MG63 (cell line): ENCODE measurements at regions not wholly inside any gene's neighbourhood (a gene's known extent, or its start where the extent isn't known, plus 50 kb on each side); places are given as distances from the start of the nearest gene placed in this dataset.
A peak's percentile ranks its signal among the peaks of the same experiment; 100 is the strongest.

ENCODE experiments used
- DNase-seq: peaks from one replicate; pipeline ENCODE4 v3.0.0-alpha.2; 2020
- H3K27me3 ChIP-seq: fragments of 250-450 bp; sonication (Bioruptor Pico); 2 replicates; pipeline ENCODE4 v1.5.1; 2020; ENCODE audit warnings: mild to moderate bottlenecking, moderate library complexity
- H3K36me3 ChIP-seq: fragments of 250-450 bp; sonication (Bioruptor Pico); 2 replicates; pipeline ENCODE4 v1.5.1; 2020; ENCODE audit warnings: mild to moderate bottlenecking, moderate library complexity
- H3K4me3 ChIP-seq: fragments of 250-450 bp; sonication (Bioruptor Pico); 2 replicates; pipeline ENCODE4 v1.5.1; 2020; ENCODE audit warnings: mild to moderate bottlenecking, moderate library complexity
- H3K9me3 ChIP-seq: fragments of 250-450 bp; sonication (Bioruptor Pico); 2 replicates; pipeline ENCODE4 v1.5.1; 2020; ENCODE audit warnings: mild to moderate bottlenecking, moderate library complexity

DNA sequence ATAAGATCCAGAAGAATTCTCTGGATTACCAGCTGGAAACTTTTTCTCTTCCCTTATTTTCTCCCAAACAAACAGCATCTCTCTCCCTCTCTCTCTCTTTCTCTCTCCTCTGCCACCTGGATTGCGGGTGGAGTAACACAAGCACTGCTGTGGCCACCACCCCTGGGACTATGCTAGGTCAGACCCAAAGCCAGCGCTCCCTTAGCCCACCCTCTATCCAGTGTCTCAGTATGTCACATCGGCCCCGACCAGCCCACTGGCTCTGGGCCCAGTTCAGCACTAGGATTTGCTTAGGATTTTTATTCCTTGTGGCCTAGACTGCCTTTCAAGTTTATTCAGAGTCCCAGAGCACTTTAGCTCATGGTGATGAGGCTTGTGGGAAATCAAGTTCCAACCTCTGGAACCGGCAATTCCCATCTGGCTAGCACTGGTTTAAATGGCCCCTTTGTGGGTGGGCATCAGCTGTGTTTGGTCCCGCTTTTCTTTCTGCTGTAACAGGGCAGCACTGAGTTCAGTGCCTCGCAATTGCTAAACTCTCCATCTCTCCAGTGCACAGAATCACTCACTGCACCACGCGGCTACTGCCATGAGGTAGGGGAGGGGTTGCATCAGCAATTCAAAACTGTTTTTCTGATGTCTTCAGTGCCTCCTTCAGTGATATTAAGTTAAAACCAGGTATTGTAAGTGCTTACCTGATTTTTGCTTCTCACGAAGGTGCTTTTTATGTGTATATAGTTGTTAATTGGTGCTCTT lies 1623.1 kb downstream of the SLITRK5 start:
- H3K9me3 ChIP-seq = peaks cover under 1% of the 10 kb centered on the region; the same call in 1 of the 2 replicates

DNA sequence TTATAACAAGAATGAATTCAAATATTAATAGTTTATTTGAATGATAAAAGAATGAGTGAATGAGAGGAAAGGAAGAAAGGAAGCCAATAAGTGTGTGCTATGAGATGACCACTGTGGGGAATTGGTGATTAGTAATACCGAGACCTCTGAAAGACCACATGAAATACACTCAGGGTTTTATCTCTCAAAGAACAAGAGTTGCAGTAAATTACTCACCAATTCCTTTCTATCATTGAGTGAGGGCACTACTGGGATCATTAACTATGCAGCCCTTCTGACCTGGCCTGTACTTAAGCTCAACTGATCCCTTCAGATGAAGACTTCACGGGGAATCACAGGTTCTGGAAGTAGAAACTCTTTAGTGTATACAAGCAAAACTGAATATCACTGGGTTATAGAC lies 1636.1 kb downstream of the SLITRK5 start:
- Histone ChIP-seq H3K27me3 (no peaks in the 10 kb centered on the region), H3K4me3 (no peak overlapping the region), H3K36me3 (no peaks in the 10 kb centered on the region), H3K9me3 (no peaks in the 10 kb centered on the region)
- no peak for DNase-seq

More for the DNA sequence above, 1623.1 kb downstream of the SLITRK5 start:
- Histone ChIP-seq H3K27me3 (no peaks in the 10 kb centered on the region), H3K4me3 (no peak overlapping the region), H3K36me3 (no peaks in the 10 kb centered on the region)
- DNase-seq = no peak

DNA sequence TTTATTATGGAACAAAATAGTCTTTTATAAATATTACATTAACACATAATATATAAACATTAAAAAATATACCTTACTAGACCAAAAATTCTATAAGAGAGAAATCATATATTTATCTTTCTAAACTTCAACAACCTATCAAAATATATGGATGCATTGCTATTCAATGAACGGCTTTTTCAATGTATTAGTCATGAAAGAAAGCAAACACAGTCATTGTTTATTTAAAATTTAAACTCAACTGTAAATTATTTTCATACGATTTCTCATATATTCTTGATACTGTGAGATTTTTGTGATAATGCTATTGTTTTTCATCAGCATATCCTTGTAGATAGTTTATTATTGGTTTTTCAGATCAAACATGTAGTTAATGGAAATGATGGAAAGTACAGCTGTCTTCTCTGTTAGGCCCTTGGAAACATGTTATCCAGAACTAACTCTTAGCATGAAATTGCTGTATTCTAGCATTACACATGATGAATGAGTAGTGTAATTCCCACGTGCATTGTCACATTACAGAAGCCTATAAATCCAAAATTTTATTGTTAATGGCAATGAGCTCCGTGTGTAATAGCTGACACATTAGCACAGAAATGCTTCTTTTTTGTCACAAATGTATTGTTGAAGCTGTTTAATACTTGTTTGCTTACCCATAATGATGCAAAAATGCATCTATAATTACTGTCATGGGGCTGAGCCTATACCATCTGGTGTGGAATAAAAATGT lies 1639.9 kb downstream of the SLITRK5 start:
- DNase-seq = no peak
- no peaks in the 10 kb centered on the region for H3K9me3 ChIP-seq

DNA sequence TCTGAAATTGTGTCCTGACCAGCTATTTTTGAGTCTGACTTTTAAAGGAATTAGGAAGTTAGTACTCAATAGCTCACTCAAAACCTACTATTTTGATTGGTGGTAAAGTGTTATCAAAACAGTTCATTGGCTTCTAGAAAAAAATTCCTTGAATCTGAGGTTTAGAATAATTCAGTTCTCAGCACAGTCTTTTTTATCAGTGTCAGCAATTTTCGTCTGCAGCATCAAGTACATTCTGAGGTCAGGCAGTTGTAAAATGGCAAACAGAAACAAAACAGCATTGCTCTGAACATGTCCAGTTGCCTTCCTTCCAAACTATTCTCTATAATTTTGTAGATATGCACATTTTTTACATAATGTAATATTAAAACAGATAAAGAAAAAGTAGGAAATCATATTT lies 1644.1 kb downstream of the SLITRK5 start:
- Histone ChIP-seq H3K27me3 (no peaks in the 10 kb centered on the region), H3K36me3 (no peaks in the 10 kb centered on the region), H3K4me3 (no peak overlapping the region), H3K9me3 (no peaks in the 10 kb centered on the region)
- DNase-seq = no peak

More for the DNA sequence above, 1639.9 kb downstream of the SLITRK5 start:
- no peak overlapping the region for H3K4me3 ChIP-seq
- H3K36me3 ChIP-seq = no peaks in the 10 kb centered on the region
- H3K27me3 ChIP-seq = no peaks in the 10 kb centered on the region

DNA sequence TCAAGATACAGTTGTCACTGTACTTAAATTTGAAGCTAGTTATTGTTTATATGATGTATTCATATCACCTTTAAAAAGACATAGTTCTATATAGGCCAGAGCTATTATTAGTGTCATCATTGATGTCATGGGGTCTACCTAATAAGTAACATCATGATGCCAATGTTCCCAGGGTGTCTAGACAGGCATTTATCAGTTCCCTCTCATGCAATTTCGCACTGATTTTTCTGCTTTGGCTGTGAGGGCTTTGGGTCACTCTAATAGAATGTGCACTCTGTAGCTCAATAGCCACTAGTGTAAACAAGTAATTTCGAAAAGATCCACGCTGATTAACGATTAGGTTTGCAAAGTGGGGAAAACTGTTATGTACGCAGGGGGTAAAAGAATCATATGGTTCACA lies 1651.3 kb downstream of the SLITRK5 start:
- H3K27me3 ChIP-seq = no peaks in the 10 kb centered on the region
- no peak overlapping the region for H3K4me3 ChIP-seq
- DNase-seq = no peak
- H3K36me3 ChIP-seq = no peaks in the 10 kb centered on the region
- H3K9me3 ChIP-seq = no peaks in the 10 kb centered on the region

DNA sequence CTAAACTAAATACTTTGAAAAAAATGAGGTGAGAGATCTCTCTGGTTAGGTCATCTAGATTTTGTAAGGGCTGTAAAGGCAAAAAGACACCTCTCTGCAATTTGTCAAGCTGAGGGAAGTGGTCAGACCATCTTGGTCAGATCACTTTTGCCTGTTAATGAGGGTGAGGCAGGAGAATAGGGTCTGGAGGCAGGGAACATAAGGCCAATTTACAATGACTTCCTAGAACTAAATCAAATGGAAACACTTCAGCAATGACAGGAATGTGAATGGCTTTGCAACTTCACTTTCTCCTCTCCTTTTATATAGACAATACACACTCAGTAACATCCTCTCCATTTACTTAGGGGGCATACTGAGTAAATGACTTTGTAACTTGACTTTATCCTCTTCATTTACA lies 1653.4 kb downstream of the SLITRK5 start:
- H3K27me3 ChIP-seq = no peaks in the 10 kb centered on the region
- H3K36me3 ChIP-seq = no peaks in the 10 kb centered on the region
- DNase-seq = no peak
- no peak overlapping the region for H3K4me3 ChIP-seq
- no peaks in the 10 kb centered on the region for H3K9me3 ChIP-seq

DNA sequence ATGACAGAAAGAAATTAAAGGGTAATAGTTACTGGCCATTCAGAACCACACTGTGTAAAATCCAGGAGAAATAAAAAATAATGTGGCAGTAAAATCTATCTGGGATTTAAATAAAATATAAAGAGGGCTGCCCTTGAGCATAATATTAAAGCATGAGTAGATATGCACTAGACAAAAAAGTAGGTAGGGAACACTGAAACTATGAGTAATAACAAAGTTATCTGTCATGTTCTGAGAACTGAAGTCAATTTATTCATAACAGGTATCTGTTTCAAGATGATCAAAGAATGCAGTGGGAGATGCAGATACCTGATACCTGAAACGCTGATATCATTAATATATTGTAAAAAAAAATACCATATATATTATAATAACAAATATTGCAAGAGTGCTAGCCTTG lies 1672.0 kb downstream of the SLITRK5 start:
- no peaks in the 10 kb centered on the region for H3K36me3 ChIP-seq
- no peak overlapping the region for H3K4me3 ChIP-seq
- DNase-seq = no peak
- H3K9me3 ChIP-seq = no peaks in the 10 kb centered on the region
- no peaks in the 10 kb centered on the region for H3K27me3 ChIP-seq

DNA sequence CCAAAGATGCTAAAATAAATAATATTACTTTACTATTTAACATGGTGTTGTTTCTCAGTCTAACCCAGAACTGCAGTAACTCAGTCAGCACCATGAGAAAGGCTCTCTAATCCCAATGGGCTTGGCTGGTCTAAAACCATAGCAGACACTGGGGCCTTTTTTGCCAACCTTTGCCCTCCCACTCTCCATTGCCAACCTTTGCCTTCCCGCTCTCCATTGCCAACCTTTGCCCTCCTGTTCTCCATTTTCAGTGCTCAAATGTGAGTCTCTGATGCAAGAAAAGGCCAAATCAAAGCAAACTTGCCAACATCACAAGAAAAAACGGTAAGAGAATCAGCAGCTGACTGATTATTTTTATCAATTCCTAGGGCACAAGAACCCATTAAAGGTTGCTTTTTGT lies 1681.2 kb downstream of the SLITRK5 start:
- Histone ChIP-seq H3K4me3 (no peak overlapping the region), H3K9me3 (no peaks in the 10 kb centered on the region), H3K36me3 (no peaks in the 10 kb centered on the region), H3K27me3 (no peaks in the 10 kb centered on the region)
- DNase-seq = no peak

DNA sequence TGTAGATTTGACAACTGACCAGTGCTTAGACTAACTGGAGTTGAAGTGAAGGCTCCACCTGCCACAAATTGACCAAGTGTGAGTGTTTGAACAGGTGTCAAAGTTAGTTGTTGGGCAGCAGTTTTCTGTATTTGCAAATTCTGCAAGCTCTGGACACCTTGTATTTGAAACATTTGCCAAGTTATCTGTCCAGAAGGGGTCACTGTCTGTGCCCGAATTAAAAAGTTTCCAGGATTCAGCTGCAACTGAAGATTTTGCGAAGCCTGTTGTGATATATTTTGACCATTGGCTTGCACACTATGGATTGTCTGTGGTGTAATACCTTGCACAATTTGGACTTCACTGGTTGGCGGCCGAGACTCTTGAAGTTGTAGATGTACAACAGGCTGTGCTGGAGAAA lies 1690.7 kb downstream of the SLITRK5 start:
- no peak for DNase-seq
- Histone ChIP-seq H3K27me3 (no peaks in the 10 kb centered on the region), H3K9me3 (no peaks in the 10 kb centered on the region), H3K4me3 (no peak overlapping the region), H3K36me3 (no peaks in the 10 kb centered on the region)

DNA sequence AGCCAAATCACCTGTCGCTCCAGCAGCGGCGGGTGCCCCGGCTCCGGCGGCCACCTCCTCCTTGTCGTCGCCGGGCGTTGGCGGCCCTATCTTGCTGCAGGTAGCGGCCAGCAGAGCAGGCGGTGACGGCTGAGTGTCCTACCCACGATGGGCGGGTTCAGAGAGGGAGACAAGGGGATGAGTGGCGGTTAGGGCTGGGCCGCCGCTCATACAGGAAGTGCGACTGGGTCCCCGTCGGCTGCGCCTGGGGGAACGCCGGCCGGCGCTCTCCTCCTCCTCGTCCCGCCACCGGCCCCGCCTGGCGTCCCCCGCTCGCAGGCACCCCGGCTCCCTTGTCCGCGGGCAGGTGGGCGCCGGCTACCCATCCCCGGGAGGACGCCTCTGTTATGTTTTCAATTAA lies 1692.0 kb downstream of the SLITRK5 start:
- H3K36me3 ChIP-seq = no peaks in the 10 kb centered on the region
- DNase-seq = no peak
- no peak overlapping the region for H3K4me3 ChIP-seq
- no peaks in the 10 kb centered on the region for H3K27me3 ChIP-seq
- peaks cover 3% of the 10 kb centered on the region; the same call in 1 of the 2 replicates for H3K9me3 ChIP-seq

DNA sequence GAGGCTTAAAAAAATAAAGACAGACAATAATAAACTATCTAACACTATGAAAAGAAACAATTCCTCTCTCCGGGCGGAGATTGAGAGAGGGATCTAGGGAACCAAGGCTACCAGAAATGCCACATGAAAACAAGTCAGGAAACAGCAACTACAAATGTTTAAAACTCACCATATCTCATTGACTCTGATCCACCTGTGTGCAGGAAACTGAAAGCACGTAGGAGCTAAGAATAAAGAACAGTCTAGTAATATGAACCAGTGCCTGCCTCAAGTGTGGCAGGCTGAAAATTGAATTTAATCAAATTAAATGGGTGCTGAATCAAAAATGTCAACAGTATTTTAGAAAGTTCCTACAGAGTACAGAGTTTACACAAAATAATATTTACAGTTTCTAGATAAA lies 1701.0 kb downstream of the SLITRK5 start:
- no peaks in the 10 kb centered on the region for H3K27me3 ChIP-seq
- no peak overlapping the region for H3K4me3 ChIP-seq
- H3K9me3 ChIP-seq = peaks cover 3% of the 10 kb centered on the region; the same call in 1 of the 2 replicates
- no peaks in the 10 kb centered on the region for H3K36me3 ChIP-seq
- no peak for DNase-seq

DNA sequence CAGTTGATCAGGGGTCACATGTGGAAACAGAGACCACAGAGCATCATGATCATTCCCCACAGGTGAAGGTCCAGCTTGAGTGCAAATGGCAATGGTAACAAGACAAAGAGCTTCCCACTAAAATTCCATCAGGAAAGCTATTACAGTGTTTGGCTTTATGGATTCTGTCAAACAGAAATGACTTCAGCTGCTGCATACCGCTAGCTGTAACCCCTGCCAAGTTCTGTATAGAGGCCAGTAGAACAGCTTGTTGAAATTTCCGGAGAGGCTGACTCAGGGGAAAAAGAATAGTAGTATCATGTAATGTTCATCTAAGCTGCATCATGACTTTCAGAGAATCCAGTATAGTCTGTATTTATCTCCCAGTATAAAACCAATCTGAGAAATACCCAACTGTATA lies 1704.7 kb downstream of the SLITRK5 start:
- H3K9me3 ChIP-seq = peaks cover 2% of the 10 kb centered on the region; the same call in 1 of the 2 replicates
- H3K27me3 ChIP-seq = no peaks in the 10 kb centered on the region
- DNase-seq = peak; percentile 74

DNA sequence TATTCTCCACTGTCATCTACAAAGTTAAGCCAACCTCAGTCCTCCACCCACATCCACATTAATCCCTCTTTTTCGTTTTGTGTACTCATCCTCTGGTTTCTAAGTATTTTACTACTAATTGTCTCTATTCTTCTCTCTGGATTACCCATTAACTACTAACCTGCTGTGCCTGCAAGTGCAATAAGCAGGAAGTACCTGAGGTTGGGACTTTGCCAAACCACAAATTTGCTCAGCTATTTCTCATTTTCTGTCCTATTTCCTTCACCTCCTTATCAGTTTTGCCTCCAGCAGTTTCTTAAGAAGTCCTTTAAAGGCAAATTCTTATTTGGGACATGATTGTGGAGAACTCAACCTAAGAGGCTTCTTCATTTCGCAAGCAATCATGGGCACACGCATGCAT lies 1708.9 kb downstream of the SLITRK5 start:
- Histone ChIP-seq H3K4me3 (no peak overlapping the region), H3K9me3 (peaks cover 2% of the 10 kb centered on the region; the same call in 1 of the 2 replicates), H3K27me3 (no peaks in the 10 kb centered on the region), H3K36me3 (no peaks in the 10 kb centered on the region)
- no peak for DNase-seq

More for the DNA sequence above, 1704.7 kb downstream of the SLITRK5 start:
- Histone ChIP-seq H3K4me3 (no peak overlapping the region), H3K36me3 (no peaks in the 10 kb centered on the region)

DNA sequence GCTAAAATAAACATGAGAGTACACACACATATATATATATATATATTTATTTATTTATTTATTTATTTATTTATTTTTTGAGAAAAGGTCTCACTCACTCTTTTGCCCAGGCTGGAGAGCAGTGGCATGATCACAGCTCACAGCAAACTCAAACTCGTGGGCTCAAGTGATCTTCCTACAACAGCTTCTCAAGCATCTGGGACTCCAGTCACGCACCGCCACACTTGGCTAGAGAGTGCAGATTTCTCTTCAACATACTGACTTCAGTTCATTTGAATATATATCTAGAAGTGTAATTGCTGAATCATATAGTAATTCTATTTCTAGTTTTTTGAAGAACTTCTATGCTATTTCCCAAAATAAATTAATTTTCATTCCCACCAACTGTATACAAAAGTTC lies 1711.8 kb downstream of the SLITRK5 start:
- H3K9me3 ChIP-seq = peaks cover 2% of the 10 kb centered on the region; the same call in 1 of the 2 replicates
- no peaks in the 10 kb centered on the region for H3K27me3 ChIP-seq

DNA sequence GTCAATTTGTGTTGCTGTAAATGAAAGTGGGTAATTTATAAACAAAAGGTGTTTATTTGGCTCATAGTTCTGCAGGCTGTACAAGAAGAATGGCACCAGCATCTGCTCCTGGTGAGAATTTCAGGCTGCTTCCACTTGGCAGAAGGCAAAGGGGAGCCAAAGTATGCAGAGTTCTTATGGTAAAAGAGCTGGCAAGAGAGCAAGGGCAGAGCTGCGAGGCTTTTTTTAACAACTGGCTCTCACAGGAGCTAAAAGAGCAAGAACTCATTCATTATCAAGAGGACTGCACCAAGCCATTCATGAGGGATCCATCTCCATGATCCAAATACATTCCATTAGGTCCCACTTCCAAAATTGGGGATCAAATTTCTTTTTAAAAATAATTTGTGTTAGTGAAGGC lies 1712.7 kb downstream of the SLITRK5 start:
- no peak for DNase-seq
- H3K9me3 ChIP-seq = no peaks in the 10 kb centered on the region; the same call in 1 of the 2 replicates
- no peaks in the 10 kb centered on the region for H3K27me3 ChIP-seq
- H3K36me3 ChIP-seq = no peaks in the 10 kb centered on the region
- H3K4me3 ChIP-seq = no peak overlapping the region

More for the DNA sequence above, 1711.8 kb downstream of the SLITRK5 start:
- no peak overlapping the region for H3K4me3 ChIP-seq
- no peak for DNase-seq
- H3K36me3 ChIP-seq = no peaks in the 10 kb centered on the region

DNA sequence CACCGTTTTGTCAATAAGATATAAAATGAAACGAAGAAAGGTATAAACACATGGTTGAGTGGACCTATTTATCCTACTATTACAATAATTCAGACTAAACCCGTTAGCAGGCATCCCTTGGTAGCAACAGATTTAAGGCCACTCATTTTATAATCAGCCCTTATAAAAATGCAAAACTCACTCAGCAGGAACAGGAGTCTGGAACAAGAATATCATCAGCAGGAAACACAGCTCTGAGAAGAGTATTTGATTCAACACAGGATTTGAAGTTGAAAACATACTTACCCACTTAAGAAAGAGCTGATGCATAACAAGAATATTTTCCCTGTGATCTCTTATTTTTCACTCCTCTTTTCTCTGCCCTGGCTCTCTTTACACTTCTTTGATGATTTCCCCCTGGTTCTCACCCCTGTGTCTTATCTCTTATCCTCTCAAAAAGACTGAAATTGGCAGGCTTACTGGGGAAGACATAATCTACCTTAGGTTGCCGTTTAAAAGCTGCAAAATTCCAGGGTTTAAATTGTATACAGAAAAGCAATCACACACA lies 1722.7 kb downstream of the SLITRK5 start:
- H3K4me3 ChIP-seq = no peak overlapping the region
- H3K36me3 ChIP-seq = no peaks in the 10 kb centered on the region
- no peak for DNase-seq
- no peaks in the 10 kb centered on the region for H3K27me3 ChIP-seq
- H3K9me3 ChIP-seq = no peaks in the 10 kb centered on the region

DNA sequence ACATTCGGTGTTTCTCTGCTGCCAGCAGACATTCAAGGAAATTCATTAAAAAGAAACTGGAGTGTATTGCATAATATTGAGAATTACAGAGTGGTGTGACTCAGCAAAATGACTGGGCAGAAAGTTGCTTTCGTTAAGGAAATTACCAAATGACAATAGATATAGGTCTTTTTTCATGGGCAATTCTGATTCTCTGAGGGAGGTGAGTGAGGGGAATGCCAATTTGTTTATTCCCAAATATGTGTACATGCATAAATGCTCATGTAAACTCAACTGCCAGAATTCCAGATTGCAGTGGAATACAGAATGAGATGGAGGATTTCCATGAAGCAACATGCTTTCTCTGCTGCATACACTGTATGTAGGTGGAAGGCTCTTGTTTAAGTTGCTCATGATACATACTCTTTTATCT lies 1730.1 kb downstream of the SLITRK5 start:
- Histone ChIP-seq H3K36me3 (no peaks in the 10 kb centered on the region), H3K4me3 (no peak overlapping the region), H3K9me3 (no peaks in the 10 kb centered on the region), H3K27me3 (no peaks in the 10 kb centered on the region)
- DNase-seq = peak; percentile 4
